ENCODE measurements at regions not wholly inside any gene's neighbourhood (a gene's known extent, or its start where the extent isn't known, plus 50 kb on each side); places are given as distances from the start of the nearest gene placed in this dataset.

- no peak for DNase-seq (ENCODE audit: low spot score)
Observed at GRCh38 chr3:24033818-24034217, 88.7 kb downstream of the NR1D2 start.

- no peak for DNase-seq (ENCODE audit: low spot score)
Observed at GRCh38 chr3:24034464-24034863, 89.4 kb downstream of the NR1D2 start.

- no peak for DNase-seq (ENCODE audit: low spot score)
Observed at GRCh38 chr3:24037971-24038370, 92.9 kb downstream of the NR1D2 start.

GRCh38 chr3:24040311-24040710 is 95.2 kb downstream of the NR1D2 start:
- no peak for DNase-seq (ENCODE audit: low spot score)

GRCh38 chr3:24042174-24043059 is 97.3 kb downstream of the NR1D2 start:
- DNase-seq (ENCODE audit: low spot score), result no peak

GRCh38 chr3:24043168-24043567 is 98.1 kb downstream of the NR1D2 start:
- no peak for DNase-seq (ENCODE audit: low spot score)

- DNase-seq (ENCODE audit: low spot score), result no peak
Observed at GRCh38 chr3:24043985-24044384, 98.9 kb downstream of the NR1D2 start.

- peak; percentile 64 for DNase-seq (ENCODE audit: low spot score)
Observed at GRCh38 chr3:24046214-24046613, 101.1 kb downstream of the NR1D2 start.

GRCh38 chr3:24047513-24047912 is 102.4 kb downstream of the NR1D2 start:
- no peak for DNase-seq (ENCODE audit: low spot score)

GRCh38 chr3:24048843-24049242 is 103.8 kb downstream of the NR1D2 start:
- DNase-seq (ENCODE audit: low spot score), result no peak

- DNase-seq (ENCODE audit: low spot score), result no peak
Observed at GRCh38 chr3:24052446-24052845, 107.4 kb downstream of the NR1D2 start.

GRCh38 chr3:24058940-24059705 is 114.0 kb downstream of the NR1D2 start:
- DNase-seq (ENCODE audit: low spot score), result no peak

GRCh38 chr3:24060055-24060454 is 115.0 kb downstream of the NR1D2 start:
- DNase-seq (ENCODE audit: low spot score), result peak; percentile 42

- DNase-seq (ENCODE audit: low spot score), result no peak
Observed at GRCh38 chr3:24062916-24063315, 117.8 kb downstream of the NR1D2 start.
